ENCODE measurements at regions not wholly inside any gene's neighbourhood (a gene's known extent, or its start where the extent isn't known, plus 50 kb on each side); places are given as distances from the start of the nearest gene placed in this dataset.

GRCh38 chr18:77984833-77985232 is 735.2 kb downstream of the GALR1 start:
- DNase-seq (ENCODE audit: low read depth in 2 of 2) = no peak

GRCh38 chr18:77985526-77986281 is 736.1 kb downstream of the GALR1 start:
- no peak for DNase-seq (ENCODE audit: low read depth in 2 of 2)

- DNase-seq (ENCODE audit: low read depth in 2 of 2) = no peak
Measured at GRCh38 chr18:77990131-77990530, 740.5 kb downstream of the GALR1 start.

- DNase-seq (ENCODE audit: low read depth in 2 of 2) = no peak
Measured at GRCh38 chr18:77990901-77991300, 741.3 kb downstream of the GALR1 start.

- DNase-seq (ENCODE audit: low read depth in 2 of 2) = no peak
Measured at GRCh38 chr18:77992057-77992456, 742.4 kb downstream of the GALR1 start.

- no peak for DNase-seq (ENCODE audit: low read depth in 2 of 2)
Measured at GRCh38 chr18:77993188-77993981, 743.7 kb downstream of the GALR1 start.

GRCh38 chr18:77995593-77995992 is 745.9 kb downstream of the GALR1 start:
- DNase-seq (ENCODE audit: low read depth in 2 of 2) = no peak

- DNase-seq (ENCODE audit: low read depth in 2 of 2) = no peak
Measured at GRCh38 chr18:77996737-77997136, 747.1 kb downstream of the GALR1 start.

GRCh38 chr18:78001811-78002210 is 752.2 kb downstream of the GALR1 start:
- DNase-seq (ENCODE audit: low read depth in 2 of 2) = no peak

GRCh38 chr18:78006006-78006773 is 756.5 kb downstream of the GALR1 start:
- no peak for DNase-seq (ENCODE audit: low read depth in 2 of 2)

GRCh38 chr18:78006774-78007260 is 757.2 kb downstream of the GALR1 start:
- no peak for DNase-seq (ENCODE audit: low read depth in 2 of 2)

GRCh38 chr18:78010363-78010762 is 760.7 kb downstream of the GALR1 start:
- DNase-seq (ENCODE audit: low read depth in 2 of 2) = no peak

GRCh38 chr18:78017869-78018268 is 768.2 kb downstream of the GALR1 start:
- no peak for DNase-seq (ENCODE audit: low read depth in 2 of 2)

GRCh38 chr18:78021196-78021595 is 771.5 kb downstream of the GALR1 start:
- DNase-seq (ENCODE audit: low read depth in 2 of 2) = no peak

GRCh38 chr18:78031589-78031988 is 781.9 kb downstream of the GALR1 start:
- no peak for DNase-seq (ENCODE audit: low read depth in 2 of 2)

GRCh38 chr18:78031991-78032390 is 782.3 kb downstream of the GALR1 start:
- DNase-seq (ENCODE audit: low read depth in 2 of 2) = no peak

GRCh38 chr18:78032574-78032973 is 782.9 kb downstream of the GALR1 start:
- DNase-seq (ENCODE audit: low read depth in 2 of 2) = no peak

- no peak for DNase-seq (ENCODE audit: low read depth in 2 of 2)
Measured at GRCh38 chr18:78034755-78035154, 785.1 kb downstream of the GALR1 start.

GRCh38 chr18:78041218-78041617 is 791.6 kb downstream of the GALR1 start:
- DNase-seq (ENCODE audit: low read depth in 2 of 2) = no peak

- no peak for DNase-seq (ENCODE audit: low read depth in 2 of 2)
Measured at GRCh38 chr18:78046631-78047030, 797.0 kb downstream of the GALR1 start.

- no peak for DNase-seq (ENCODE audit: low read depth in 2 of 2)
Measured at GRCh38 chr18:78049281-78049680, 799.6 kb downstream of the GALR1 start.

- no peak for DNase-seq (ENCODE audit: low read depth in 2 of 2)
Measured at GRCh38 chr18:78054801-78055200, 805.2 kb downstream of the GALR1 start.

Measured in activated CD4-positive, alpha-beta T cell treated with anti-CD3 and anti-CD28 coated beads for 24 hours (primary cell).